GM13977 (cell line): ENCODE measurements at regions not wholly inside any gene's neighbourhood (a gene's known extent, or its start where the extent isn't known, plus 50 kb on each side); places are given as distances from the start of the nearest gene placed in this dataset.

ENCODE experiments used
- DNase-seq: peaks from one replicate; pipeline ENCODE4 v3.0.0; 2012; ENCODE audit warnings: low spot score
- CTCF ChIP-seq: IDR thresholded peaks from 2 replicates; pipeline ENCODE4 v1.5.1; 2012; ENCODE audit warnings: mild to moderate bottlenecking, control low read depth; ENCODE audit not compliant: insufficient read depth; ENCODE audit errors: extremely low read depth, missing control alignments
- in situ Hi-C: fragments of 300-500 bp; cut with MboI; formaldehyde crosslinking; loops from one replicate; pipeline ENCODE4 v1.12.0; 2022; ENCODE audit warnings: low sequenced_read_pairs, low pct_unique_long_range_greater_than_20kb, mixed read lengths, inconsistent platforms; ENCODE audit not compliant: unreplicated experiment

- no peak for TF ChIP-seq CTCF
- in situ Hi-C loops: no loop called here
- DNase-seq: no peak
Measured at GRCh38 chr13:99027661-99028425, 50.0 kb upstream of the DOCK9 start.

- DNase-seq: no peak
- TF ChIP-seq CTCF: peak; percentile 49
- in situ Hi-C loops: no loop called here
Measured at GRCh38 chr13:99028890-99029289, 51.0 kb upstream of the DOCK9 start.

DNA sequence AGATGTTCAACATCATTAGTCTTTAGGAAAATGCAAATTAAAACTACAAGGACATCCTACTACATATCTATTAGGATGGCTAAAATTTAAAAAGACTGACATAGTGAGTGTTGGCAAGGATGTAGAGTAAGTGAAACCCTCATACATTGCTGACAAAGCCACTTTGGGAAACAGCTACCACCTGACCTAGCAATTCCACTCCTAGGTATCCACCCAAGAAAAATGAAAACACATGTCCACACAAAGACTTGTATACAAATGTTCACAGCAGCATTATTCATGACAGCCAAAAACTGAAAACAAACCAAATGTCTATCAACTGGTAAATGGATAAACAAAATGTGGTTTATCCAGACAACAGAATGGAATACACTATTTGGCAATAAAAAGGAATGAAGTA, 51.7 kb upstream of the DOCK9 start:
- no peak for DNase-seq
- no peak for TF ChIP-seq CTCF
- in situ Hi-C loops: no loop called here

GRCh38 chr13:99030326-99030725, 52.5 kb upstream of the DOCK9 start:
- no peak for DNase-seq
- in situ Hi-C loops: no loop called here
- TF ChIP-seq CTCF: no peak

DNA sequence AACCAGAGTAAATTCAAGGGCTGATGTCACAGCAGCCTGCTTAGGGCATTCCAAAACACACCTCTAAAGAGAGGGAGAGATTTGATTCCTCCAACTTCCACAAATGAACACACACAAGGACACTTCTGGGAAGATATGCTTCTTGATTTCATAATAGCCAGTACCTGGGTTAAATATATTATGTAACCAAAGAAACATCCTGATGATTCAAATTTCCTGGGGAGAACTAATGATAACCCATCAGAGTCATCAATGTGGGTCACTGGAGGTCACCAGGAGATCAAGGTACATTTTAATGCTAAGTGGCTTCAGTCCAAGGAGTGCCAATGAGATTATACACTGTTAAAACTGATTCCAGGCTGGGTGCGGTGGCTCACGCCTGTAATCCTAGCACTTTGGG, 54.0 kb upstream of the DOCK9 start:
- in situ Hi-C loops: no loop called here
- no peak for DNase-seq
- no peak for TF ChIP-seq CTCF

- in situ Hi-C loops: no loop called here
- no peak for DNase-seq
- TF ChIP-seq CTCF: peak; percentile 46
Measured at GRCh38 chr13:99033814-99034213, 56.0 kb upstream of the DOCK9 start.
